Large intestine (tissue), 3 donors: ENCODE measurements at regions not wholly inside any gene's neighbourhood (a gene's known extent, or its start where the extent isn't known, plus 50 kb on each side); places are given as distances from the start of the nearest gene placed in this dataset.
A peak's percentile ranks its signal among the peaks of the same experiment; 100 is the strongest.

Source experiments
- DNase-seq, 2 donors: peaks; one replicate each; pipeline versions ENCODE4 v3.0.0 to v3.0.0-alpha.2; 2013
- H3K27ac ChIP-seq: one replicate; pipeline ENCODE4 v1.5.1; 2013; ENCODE audit warnings: low read length
- H3K27me3 ChIP-seq: 2 replicates; pipeline ENCODE4 v1.6.1; 2013; ENCODE audit warnings: low read length; ENCODE audit not compliant: control insufficient read depth, insufficient read depth
- H3K36me3 ChIP-seq: 2 replicates; pipeline ENCODE4 v1.6.1; 2013; ENCODE audit warnings: low read length; ENCODE audit not compliant: control insufficient read depth, insufficient read depth
- H3K4me1 ChIP-seq: one replicate; pipeline ENCODE4 v1.6.1; 2013; ENCODE audit warnings: low read length; ENCODE audit not compliant: control insufficient read depth, insufficient read depth
- H3K4me3 ChIP-seq: one replicate; pipeline ENCODE4 v1.5.1; 2013; ENCODE audit warnings: low read length
- H3K9me3 ChIP-seq: one replicate; pipeline ENCODE4 v1.6.1; 2013; ENCODE audit warnings: mild to moderate bottlenecking, low read depth, low read length, moderate library complexity; ENCODE audit not compliant: control insufficient read depth
- WGBS: methylation state at CpG from one replicate; pipeline ENCODE4 v1.1.5; 2013; ENCODE audit warnings: low lambda C conversion rate; ENCODE audit not compliant: insufficient coverage; 5-methylcytosine and 5-hydroxymethylcytosine counted together

DNA sequence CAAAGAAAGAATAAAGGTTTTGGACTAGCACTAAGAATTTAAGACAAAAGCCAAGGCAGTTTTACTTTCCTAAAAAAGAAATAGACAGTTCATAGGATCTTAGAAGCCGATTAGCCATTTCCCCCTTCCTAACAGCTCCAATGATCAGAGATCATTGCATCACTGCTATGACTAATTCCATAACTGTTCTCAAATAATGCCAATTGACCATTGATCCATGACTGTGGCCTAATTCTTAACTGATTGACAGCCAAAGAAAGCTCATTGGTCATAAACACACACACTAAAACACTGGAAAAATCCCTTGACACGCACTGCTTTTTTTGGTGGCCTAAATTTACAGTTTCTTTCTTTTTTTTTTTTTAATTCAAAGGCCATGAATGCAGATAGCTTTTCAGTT, 345.0 kb upstream of the ACVR2A start:
- 59% methylated on average over 2 of the region's 2 CpGs for WGBS
- H3K4me3 ChIP-seq: no peak overlapping the region
- H3K4me1 ChIP-seq: no peaks in the 10 kb centered on the region
- no peaks in the 10 kb centered on the region for H3K36me3 ChIP-seq
- H3K27me3 ChIP-seq: no peaks in the 10 kb centered on the region
- no peak overlapping the region for H3K27ac ChIP-seq
- no peaks in the 10 kb centered on the region for H3K9me3 ChIP-seq
- DNase-seq: no peak

DNA sequence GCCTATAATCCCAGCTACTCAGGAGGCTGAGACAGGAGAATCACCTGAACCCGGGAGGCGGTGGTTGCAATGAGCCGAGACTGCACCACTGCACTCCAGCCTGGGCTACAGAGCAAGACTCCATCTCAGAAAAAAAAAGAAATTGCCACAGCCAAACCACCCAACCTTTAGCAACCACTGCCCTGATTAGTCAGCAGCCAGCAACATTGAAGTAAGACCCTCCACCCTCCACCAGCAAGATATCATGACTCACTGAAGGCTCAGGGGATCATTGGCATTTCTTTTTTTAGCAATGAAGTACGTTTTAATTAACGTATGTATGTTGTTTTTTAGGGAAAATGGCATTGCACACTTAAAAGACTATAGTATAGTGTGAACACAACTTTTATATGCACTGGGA, 349.1 kb upstream of the ACVR2A start:
- no peak overlapping the region for H3K4me3 ChIP-seq
- peaks cover 13% of the 10 kb centered on the region for H3K4me1 ChIP-seq
- 100% methylated on average over 1 of the region's 5 CpGs for WGBS
- DNase-seq: no peak
- H3K27me3 ChIP-seq: no peaks in the 10 kb centered on the region
- H3K9me3 ChIP-seq: no peaks in the 10 kb centered on the region
- H3K36me3 ChIP-seq: no peaks in the 10 kb centered on the region
- H3K27ac ChIP-seq: no peak overlapping the region

DNA sequence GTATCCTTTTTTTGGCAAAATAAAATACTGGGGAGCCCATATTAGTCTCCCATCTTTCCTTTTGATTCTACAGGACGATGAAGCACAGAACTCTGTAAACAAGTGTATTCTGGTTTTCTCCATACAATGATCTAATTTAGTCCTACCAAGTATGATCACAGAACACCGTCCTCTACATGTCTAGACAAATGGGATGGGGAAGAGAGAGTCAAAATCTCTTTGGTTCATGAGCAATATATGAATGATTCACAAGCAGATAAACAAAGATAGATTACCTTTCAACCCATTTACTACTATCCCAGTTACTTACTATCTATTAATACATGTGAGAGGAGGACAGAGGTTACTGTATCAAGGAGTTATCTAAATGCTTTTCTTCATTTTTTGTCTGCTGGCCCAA, 352.4 kb upstream of the ACVR2A start:
- no peak for DNase-seq
- H3K9me3 ChIP-seq: no peaks in the 10 kb centered on the region
- peaks cover 27% of the 10 kb centered on the region for H3K4me1 ChIP-seq
- WGBS: no CpG with 5 or more reads among the region's 2 CpGs
- no peaks in the 10 kb centered on the region for H3K27me3 ChIP-seq
- no peaks in the 10 kb centered on the region for H3K36me3 ChIP-seq
- no peak overlapping the region for H3K27ac ChIP-seq
- no peak overlapping the region for H3K4me3 ChIP-seq

DNA sequence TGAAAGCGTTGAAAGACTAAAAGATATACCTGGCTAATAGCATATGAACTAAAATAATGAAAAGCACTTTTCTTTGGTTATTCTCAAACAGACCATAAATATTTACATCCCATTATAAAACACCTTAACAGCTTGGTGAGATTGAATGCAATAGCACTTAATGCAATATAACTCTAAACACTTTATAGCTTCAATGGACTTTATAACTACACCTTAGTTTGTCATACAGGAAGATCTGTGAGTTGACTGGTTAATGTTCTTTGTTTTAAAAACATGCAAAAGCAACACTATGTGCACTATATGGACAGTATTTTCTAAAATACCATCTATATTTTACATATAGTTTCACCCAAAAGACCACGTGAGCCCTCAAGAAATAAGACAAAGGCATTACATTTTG, 353.3 kb upstream of the ACVR2A start:
- DNase-seq: peak in 1 of 2 donors; percentile 60
- WGBS: 33% methylated on average over 1 of the region's 2 CpGs
- no peaks in the 10 kb centered on the region for H3K36me3 ChIP-seq
- no peak overlapping the region for H3K4me3 ChIP-seq
- no peaks in the 10 kb centered on the region for H3K9me3 ChIP-seq
- peaks cover 32% of the 10 kb centered on the region for H3K4me1 ChIP-seq
- H3K27me3 ChIP-seq: no peaks in the 10 kb centered on the region
- peak overlapping the region; percentile 56 for H3K27ac ChIP-seq

DNA sequence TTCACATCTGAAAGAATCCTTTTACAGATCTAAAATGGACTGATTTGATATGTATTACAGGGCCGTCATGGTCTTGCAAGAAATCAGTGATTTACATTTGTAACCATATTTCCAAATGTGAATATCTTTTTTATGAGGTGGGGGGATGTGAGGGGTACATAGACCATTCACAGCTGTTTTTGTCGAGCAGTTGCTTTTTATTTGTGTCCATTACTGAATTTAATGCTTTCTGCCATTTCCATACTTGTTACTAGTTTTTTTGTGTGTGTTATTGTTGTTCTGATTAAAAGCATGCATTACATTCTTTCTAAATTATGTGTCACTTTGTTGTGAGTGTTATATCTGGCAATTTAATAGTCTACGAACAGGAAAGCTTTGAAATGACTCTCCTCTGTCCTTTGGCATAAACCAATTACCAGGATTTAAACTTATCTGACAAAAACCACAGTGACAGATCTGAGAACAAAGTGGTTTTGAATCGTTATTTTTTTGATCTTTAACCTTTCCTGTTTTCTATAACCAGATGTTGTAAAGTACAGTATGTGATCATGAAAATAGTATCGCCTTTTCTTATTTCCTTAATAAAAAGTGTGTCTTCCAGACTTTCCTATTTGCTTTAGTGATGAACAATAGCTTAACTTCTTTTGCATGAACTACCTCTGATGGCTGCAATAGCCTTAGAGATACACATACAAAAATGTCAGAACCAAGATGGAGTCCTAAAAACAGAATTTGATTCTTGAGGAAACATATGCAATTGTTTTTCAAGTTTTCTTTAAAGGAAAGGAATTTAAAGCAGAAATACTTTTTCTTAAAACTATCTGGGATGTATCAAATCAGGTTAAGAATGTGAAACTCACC, 354.2 kb upstream of the ACVR2A start:
- DNase-seq: peak in 1 of 2 donors; percentile 30
- H3K9me3 ChIP-seq: no peaks in the 10 kb centered on the region
- 48% methylated on average over 4 of the region's 5 CpGs for WGBS
- H3K36me3 ChIP-seq: no peaks in the 10 kb centered on the region
- no peak overlapping the region for H3K27ac ChIP-seq
- H3K4me1 ChIP-seq: peaks cover 35% of the 10 kb centered on the region
- H3K27me3 ChIP-seq: no peaks in the 10 kb centered on the region
- H3K4me3 ChIP-seq: no peak overlapping the region

DNA sequence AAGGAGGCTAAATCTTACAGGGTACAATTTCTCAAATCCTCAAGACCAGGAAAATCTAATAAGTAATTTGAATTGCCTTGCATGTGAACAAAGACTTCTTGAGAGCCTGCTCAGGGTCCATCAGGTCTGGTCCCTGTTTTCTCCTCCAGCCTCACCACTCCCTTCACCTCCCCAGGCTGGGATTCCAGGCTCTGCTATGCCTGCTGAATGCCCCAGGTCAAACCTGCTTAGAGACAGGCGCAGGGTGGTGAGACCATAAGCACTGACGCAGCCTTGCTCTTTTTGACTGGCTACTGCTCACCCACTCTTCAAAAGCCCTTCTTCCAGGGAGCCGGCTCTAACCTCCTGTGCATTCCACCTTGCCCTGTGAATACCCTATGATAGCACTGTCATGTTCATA, 356.4 kb upstream of the ACVR2A start:
- Histone ChIP-seq H3K4me1 (peaks cover 37% of the 10 kb centered on the region), H3K27me3 (no peaks in the 10 kb centered on the region), H3K4me3 (no peak overlapping the region), H3K27ac (peak overlapping the region; percentile 77), H3K36me3 (no peaks in the 10 kb centered on the region), H3K9me3 (no peaks in the 10 kb centered on the region)
- no CpG with 5 or more reads among the region's 3 CpGs for WGBS
- no peak for DNase-seq

DNA sequence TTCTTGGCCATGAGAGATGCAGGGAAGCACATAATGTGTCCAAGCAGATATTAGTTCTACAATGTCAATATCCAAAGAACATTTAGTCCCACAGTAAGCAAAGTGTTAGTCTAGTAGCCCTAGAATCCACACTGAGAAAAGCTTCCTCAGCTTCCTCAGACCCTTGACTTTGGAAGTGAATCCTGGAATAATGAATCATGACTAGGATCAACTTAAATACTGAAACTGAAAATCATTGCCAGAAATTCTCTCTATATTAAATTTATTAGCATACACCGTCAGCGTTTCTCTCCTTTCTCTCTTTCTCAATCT, 356.9 kb upstream of the ACVR2A start:
- Histone ChIP-seq H3K9me3 (no peaks in the 10 kb centered on the region), H3K27ac (peak overlapping the region; percentile 77), H3K27me3 (no peaks in the 10 kb centered on the region), H3K4me1 (peaks cover 37% of the 10 kb centered on the region), H3K4me3 (no peak overlapping the region), H3K36me3 (no peaks in the 10 kb centered on the region)
- WGBS: 65% methylated on average over 2 of the region's 2 CpGs
- no peak for DNase-seq

DNA sequence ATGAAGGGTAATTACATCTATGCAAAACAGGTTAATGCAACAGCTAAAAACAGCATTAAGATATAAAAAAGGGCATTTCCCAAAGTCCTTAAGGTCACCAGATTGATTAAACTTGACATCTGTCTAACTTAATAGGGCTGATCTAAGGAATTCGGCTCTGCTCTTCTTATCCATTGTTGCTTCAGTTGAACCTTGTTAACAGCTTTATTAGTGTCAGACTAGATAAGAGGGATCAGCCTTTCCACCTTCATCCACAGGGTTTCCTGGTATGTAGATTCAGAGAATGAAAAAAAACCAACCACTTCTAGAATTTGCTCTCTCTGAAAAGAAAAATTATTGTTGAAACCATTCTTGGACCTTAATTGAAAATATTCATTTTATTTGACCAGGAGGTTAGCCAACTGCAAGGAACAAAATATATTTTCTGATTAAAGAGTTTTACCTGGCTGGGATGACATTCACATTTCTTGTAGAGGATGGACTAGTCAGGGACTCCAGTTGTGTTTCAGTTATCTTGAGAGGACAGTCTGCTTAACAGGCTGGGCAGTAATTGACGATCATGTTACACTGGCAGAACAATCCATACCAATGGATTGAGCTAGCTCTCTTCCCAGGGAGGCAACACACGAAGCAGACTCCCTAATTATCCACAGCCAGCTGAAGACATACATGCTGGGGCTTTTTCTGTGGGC, 357.4 kb upstream of the ACVR2A start:
- Histone ChIP-seq H3K36me3 (no peaks in the 10 kb centered on the region), H3K4me3 (no peak overlapping the region), H3K27me3 (no peaks in the 10 kb centered on the region), H3K9me3 (no peaks in the 10 kb centered on the region), H3K4me1 (peaks cover 37% of the 10 kb centered on the region), H3K27ac (peak overlapping the region; percentile 77)
- DNase-seq: peak; percentile 65 to 77
- WGBS: no CpG with 5 or more reads among the region's 3 CpGs

DNA sequence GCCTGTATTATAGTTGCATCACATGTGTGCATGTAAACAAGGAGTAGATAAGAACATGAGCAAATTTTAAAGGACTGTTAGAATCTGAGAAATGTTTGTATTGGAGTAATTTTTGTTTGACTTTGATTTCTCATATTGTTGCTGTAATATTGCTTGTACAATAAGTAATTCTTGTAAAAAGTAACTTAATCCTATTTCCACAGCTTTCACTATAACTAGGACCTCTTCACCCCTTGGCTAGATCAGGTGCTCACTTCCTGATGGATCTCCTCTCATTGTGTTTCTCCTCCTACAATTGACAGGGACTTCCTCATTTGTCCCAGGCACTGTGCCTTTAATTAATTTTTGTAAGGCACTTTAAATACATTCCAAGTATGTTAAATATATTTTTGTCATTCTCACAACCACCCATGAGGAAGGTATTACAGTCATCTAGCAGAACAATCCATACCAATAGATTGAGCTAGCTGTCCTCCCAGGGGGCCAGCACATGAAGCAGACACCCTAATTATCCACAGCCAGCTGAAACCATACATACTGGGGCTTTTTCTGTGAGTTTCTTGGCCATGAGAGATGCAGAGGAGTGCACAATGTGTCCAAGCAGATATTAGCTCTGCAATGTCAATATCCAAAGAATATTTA, 359.5 kb upstream of the ACVR2A start:
- DNase-seq: no peak
- Histone ChIP-seq H3K27ac (no peak overlapping the region), H3K36me3 (no peaks in the 10 kb centered on the region), H3K9me3 (no peaks in the 10 kb centered on the region), H3K27me3 (no peaks in the 10 kb centered on the region), H3K4me1 (peaks cover 27% of the 10 kb centered on the region), H3K4me3 (no peak overlapping the region)

DNA sequence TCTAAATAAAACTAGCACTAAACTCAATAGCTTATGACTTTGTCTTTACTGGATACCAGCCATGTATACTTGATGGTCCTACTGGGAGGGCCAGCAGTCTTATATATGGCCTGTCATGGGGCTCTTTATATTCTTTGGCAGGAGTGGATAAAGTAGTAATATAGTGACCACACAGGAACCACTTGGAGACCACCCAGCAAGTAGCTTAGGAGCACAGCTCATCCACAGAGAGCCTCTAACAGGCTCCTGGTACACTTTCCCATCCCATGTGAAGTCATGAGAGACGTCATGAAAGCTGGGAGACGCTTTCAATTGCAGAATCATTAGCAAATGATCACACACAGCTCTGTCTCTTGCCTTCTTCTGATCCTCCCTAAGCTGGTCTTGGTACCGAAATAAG, 360.9 kb upstream of the ACVR2A start:
- Histone ChIP-seq H3K27ac (no peak overlapping the region), H3K9me3 (no peaks in the 10 kb centered on the region), H3K36me3 (no peaks in the 10 kb centered on the region), H3K4me1 (peaks cover 26% of the 10 kb centered on the region), H3K27me3 (no peaks in the 10 kb centered on the region), H3K4me3 (no peak overlapping the region)
- DNase-seq: no peak
- WGBS: no CpG with 5 or more reads among the region's 3 CpGs
